BJ (cell line): ENCODE measurements at regions not wholly inside any gene's neighbourhood (a gene's known extent, or its start where the extent isn't known, plus 50 kb on each side); places are given as distances from the start of the nearest gene placed in this dataset.

Experiments
- CTCF ChIA-PET: fragments of 350-600 bp; formaldehyde crosslinking; extraction: SDS; loops from one replicate; lab custom pipeline; 2021; ENCODE audit warnings: antibody characterized with exemption, inconsistent platforms; lab: Yijun Ruan, JAX
- POLR2A ChIA-PET: fragments of 300-600 bp; sonication (Branson Sonifier 250); formaldehyde crosslinking; extraction: SDS; loops from one replicate; lab custom pipeline; 2021; ENCODE audit warnings: antibody characterized with exemption; lab: Charles Lee
- DNase-seq: peaks from one replicate; pipeline ENCODE4 v3.0.0-alpha.2; 2011; ENCODE audit warnings: low read depth
- H3K27me3 ChIP-seq: 2 replicates; pipeline ENCODE4 v1.6.0; 2011; ENCODE audit warnings: low read length; ENCODE audit not compliant: control insufficient read depth, insufficient read depth
- H3K36me3 ChIP-seq: 2 replicates; pipeline ENCODE4 v1.5.1; 2011; ENCODE audit warnings: low read length; ENCODE audit not compliant: control insufficient read depth, insufficient read depth
- H3K4me3 ChIP-seq: 2 replicates; pipeline ENCODE4 v1.5.1; 2011; ENCODE audit warnings: low read depth, mild to moderate bottlenecking, control low read depth, low read length
- TF ChIP-seq, protein P1 (sequence below): IDR thresholded peaks from 2 replicates; pipeline ENCODE4 v1.5.1; 2011; ENCODE audit warnings: low read depth, mild to moderate bottlenecking, control low read depth, inconsistent platforms, low read length, moderate library complexity; ENCODE audit not compliant: insufficient read depth

DNA sequence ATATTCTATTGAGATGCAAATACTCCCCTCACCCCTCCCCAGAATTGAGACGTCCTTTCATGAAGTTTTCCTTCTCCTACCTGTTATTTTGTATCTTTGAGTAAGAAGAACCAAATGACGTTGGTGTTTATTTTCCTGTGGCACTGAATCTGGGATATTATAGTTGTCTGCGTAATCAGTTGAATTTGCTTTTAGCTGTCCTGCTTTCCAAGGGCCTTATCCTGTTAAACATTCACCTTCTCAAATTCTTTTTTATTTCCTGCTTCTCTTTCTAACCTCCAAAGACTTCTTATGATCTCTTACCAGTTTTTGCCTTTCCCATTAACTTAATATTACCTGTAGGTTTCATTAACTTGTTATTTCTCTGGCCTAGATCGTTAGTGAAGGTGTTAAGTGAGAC, 1254.9 kb upstream of the WWC1 start:
- H3K27me3 ChIP-seq, result no peaks in the 10 kb centered on the region
- ChIA-PET CTCF (no interaction called here), POLR2A (no interaction called here)
- DNase-seq, result no peak
- TF ChIP-seq, protein P1, sequence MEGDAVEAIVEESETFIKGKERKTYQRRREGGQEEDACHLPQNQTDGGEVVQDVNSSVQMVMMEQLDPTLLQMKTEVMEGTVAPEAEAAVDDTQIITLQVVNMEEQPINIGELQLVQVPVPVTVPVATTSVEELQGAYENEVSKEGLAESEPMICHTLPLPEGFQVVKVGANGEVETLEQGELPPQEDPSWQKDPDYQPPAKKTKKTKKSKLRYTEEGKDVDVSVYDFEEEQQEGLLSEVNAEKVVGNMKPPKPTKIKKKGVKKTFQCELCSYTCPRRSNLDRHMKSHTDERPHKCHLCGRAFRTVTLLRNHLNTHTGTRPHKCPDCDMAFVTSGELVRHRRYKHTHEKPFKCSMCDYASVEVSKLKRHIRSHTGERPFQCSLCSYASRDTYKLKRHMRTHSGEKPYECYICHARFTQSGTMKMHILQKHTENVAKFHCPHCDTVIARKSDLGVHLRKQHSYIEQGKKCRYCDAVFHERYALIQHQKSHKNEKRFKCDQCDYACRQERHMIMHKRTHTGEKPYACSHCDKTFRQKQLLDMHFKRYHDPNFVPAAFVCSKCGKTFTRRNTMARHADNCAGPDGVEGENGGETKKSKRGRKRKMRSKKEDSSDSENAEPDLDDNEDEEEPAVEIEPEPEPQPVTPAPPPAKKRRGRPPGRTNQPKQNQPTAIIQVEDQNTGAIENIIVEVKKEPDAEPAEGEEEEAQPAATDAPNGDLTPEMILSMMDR, result no peak
- no peaks in the 10 kb centered on the region for H3K36me3 ChIP-seq
- no peak overlapping the region for H3K4me3 ChIP-seq

DNA sequence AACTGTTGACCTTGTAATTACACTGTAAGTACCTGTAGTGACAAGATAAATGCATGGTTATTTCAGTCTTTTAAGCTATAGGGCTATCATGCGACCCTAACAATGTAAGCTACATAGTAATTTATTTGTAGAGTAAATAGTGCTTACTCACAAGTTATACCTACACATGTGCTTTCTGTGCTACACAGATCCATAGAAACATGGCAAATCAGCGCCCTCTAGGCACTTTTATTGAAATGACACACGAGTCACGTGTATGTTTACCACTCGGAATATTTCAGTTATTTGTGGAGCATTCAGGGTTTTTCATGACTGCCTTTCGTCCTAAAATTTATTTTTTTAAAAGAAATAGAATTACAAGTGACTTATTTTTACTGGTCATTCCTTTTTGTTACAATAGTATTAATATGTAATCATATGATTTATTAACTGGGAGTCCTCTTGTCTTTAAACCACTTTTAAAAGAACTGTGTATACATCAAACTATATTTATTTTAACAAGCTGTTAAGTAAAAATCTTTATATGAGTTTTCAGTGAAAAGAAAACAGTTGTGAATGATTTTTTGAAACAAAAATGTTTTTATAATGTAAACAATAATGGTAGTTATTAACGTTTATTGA, 1242.3 kb upstream of the WWC1 start:
- POLR2A ChIA-PET, result no interaction called here
- CTCF ChIA-PET, result no interaction called here
- H3K36me3 ChIP-seq, result no peaks in the 10 kb centered on the region
- no peak overlapping the region for H3K4me3 ChIP-seq
- TF ChIP-seq, protein P1, result no peak
- H3K27me3 ChIP-seq, result no peaks in the 10 kb centered on the region
- DNase-seq, result no peak

DNA sequence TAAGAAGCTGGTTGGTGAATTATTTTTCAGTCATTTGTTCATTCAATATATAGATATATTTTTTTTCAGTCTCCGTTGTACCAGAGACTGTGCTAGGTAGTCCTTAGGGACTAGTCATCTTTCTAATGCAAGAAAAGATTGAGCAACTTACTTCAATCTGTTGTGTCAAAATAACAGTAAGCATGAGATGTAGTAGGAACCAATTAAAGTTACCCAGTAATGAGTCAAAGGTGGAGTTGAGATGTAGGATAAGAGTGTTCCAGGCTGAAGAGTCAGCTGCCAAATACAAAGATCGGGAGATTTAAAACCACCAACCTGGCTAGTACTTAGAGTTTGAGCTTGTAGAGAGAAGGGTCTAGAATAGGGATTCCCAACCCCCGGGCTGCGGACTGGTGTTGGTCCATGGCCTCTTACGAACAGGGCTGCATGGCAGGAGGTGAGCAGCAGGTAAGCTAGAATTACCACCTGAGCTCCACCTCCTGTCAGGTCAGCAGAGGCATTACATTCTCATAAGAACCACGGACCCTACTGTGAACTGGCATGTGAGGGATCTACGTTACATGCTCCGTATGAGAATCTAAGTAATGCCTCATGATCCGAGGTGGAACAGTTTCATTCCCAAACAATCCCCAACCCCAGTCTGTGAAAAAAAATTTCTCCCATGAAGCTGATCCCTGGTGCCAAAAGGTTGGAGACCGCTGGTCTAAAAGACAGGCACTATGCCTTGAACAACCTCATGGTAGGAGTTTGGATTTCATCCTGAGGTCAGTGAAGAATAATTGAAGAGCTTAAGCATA, 1241.5 kb upstream of the WWC1 start:
- no peak for DNase-seq
- Histone ChIP-seq H3K36me3 (no peaks in the 10 kb centered on the region), H3K27me3 (no peaks in the 10 kb centered on the region), H3K4me3 (no peak overlapping the region)
- POLR2A ChIA-PET, result no interaction called here
- TF ChIP-seq, protein P1, result no peak
- CTCF ChIA-PET, result no interaction called here

DNA sequence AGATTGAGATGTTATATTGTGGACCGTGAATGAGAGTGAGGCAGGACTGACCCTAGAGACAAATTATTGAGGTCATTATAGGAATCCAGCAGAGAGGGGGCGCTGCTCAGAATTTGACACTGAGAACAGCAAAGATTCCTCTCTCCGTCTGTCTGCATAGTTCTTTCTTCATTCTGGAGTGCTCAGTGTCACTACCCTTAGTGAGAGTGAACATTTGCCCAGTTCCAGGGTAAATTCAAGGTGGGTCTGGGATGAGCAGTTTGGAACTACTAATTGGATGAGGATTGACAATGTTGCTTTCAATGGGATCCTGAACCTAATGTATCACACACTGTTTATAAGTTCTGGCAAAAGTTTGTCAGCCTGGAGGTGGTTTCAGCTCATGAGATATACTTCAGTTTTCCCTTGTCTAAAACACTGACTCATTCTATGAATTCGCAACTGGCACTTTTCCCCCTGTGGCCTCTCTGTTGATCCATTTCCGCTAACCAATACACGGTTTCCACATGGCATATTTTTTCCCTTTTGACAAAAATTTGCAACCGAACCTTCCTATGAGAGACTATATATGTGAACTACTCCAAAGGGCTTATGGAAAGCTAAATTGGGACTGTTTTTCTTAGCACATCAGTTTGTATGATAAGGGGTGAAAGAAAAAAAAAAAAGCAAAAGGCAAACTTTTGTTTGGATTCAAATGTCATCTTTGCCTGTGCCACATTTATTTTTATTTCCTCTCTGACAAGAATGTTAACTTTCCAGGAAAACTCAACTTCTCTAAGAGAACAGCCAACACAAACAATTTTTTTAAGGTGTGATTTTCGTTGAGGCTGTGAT, 1240.7 kb upstream of the WWC1 start:
- ChIA-PET POLR2A (no interaction called here), CTCF (no interaction called here)
- TF ChIP-seq, protein P1, result no peak
- no peaks in the 10 kb centered on the region for H3K27me3 ChIP-seq
- no peaks in the 10 kb centered on the region for H3K36me3 ChIP-seq
- H3K4me3 ChIP-seq, result no peak overlapping the region
- DNase-seq, result no peak

DNA sequence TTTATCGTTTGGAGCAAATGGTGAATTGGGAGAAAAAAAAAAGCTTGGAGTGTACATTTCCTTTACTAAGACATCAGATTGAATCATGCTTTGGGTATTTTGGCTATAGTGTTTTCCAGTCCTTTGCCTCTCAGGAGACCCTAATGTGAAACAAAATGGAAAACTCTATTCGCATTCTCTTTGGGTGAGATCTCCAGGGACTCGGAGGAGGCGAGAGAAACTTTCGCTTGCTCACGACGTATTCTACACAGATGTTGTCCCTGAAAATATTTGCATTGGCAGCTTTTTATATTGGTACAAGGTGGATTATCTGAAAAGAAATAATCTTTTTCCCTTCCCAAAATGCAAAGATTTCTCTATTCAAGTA, 1240.1 kb upstream of the WWC1 start:
- H3K27me3 ChIP-seq, result no peaks in the 10 kb centered on the region
- ChIA-PET POLR2A (no interaction called here), CTCF (no interaction called here)
- H3K4me3 ChIP-seq, result no peak overlapping the region
- no peak for DNase-seq
- TF ChIP-seq, protein P1, result no peak
- no peaks in the 10 kb centered on the region for H3K36me3 ChIP-seq
